GM23338 (cell line): ENCODE measurements at regions not wholly inside any gene's neighbourhood (a gene's known extent, or its start where the extent isn't known, plus 50 kb on each side); places are given as distances from the start of the nearest gene placed in this dataset.

Experiments
- ATAC-seq: fragments of 200-7000 bp; cut with Tn5 transposase; 3 replicates; pipeline ENCODE4 v1.9.1; 2020
- DNase-seq: peaks from one replicate; pipeline ENCODE4 v3.0.0-alpha.2; 2015; ENCODE audit warnings: low spot score
- H2AFZ ChIP-seq: fragments of 200-600 bp; sonication (generic); 2 replicates; pipeline ENCODE4 v1.8.0; 2016; ENCODE audit warnings: antibody characterized with exemption, mild to moderate bottlenecking, moderate library complexity
- H3F3A ChIP-seq: fragments of 200-600 bp; sonication (generic); replicated peaks from 2 replicates; pipeline ENCODE4 v1.8.0; 2017; ENCODE audit warnings: antibody characterized with exemption, mixed run types, low read depth
- H3K27ac ChIP-seq: fragments of 200-600 bp; sonication (generic); 2 replicates; pipeline ENCODE4 v1.6.1; 2016; ENCODE audit warnings: low read depth
- H3K27me3 ChIP-seq: fragments of 200-600 bp; sonication (generic); 2 replicates; pipeline ENCODE4 v1.8.0; 2016; ENCODE audit warnings: mild to moderate bottlenecking, mixed run types, moderate library complexity; ENCODE audit not compliant: insufficient read depth
- H3K36me3 ChIP-seq: fragments of 200-600 bp; sonication (generic); 2 replicates; pipeline ENCODE4 v1.8.0; 2016; ENCODE audit warnings: mild to moderate bottlenecking; ENCODE audit not compliant: insufficient read depth
- H3K4me1 ChIP-seq: fragments of 200-600 bp; sonication (generic); 2 replicates; pipeline ENCODE4 v1.8.0; 2016; ENCODE audit warnings: mild to moderate bottlenecking, moderate library complexity; ENCODE audit not compliant: insufficient read depth
- H3K4me2 ChIP-seq: fragments of 200-600 bp; sonication (generic); 2 replicates; pipeline ENCODE4 v1.7.1; 2017; ENCODE audit warnings: mixed run types
- H3K4me3 ChIP-seq: fragments of 200-600 bp; sonication (generic); 2 replicates; pipeline ENCODE4 v1.6.1; 2016; ENCODE audit warnings: mixed run types
- H3K79me2 ChIP-seq: fragments of 200-600 bp; sonication (generic); replicated peaks from 2 replicates; pipeline ENCODE4 v1.8.0; 2017; ENCODE audit warnings: mild to moderate bottlenecking; ENCODE audit not compliant: insufficient read depth
- H3K9me2 ChIP-seq: fragments of 200-600 bp; sonication (generic); 2 replicates; pipeline ENCODE4 v1.8.0; 2017; ENCODE audit not compliant: insufficient read depth
- H4K20me1 ChIP-seq: fragments of 200-600 bp; sonication (generic); replicated peaks from 2 replicates; pipeline ENCODE4 v1.8.0; 2017; ENCODE audit warnings: mild to moderate bottlenecking; ENCODE audit not compliant: insufficient read depth
- H3K27ac Mint-ChIP-seq: 2 replicates; pipeline ENCODE4 v1.8.0; 2020; ENCODE audit warnings: inconsistent platforms, mild to moderate bottlenecking, moderate library complexity, mixed read lengths
- H3K27me3 Mint-ChIP-seq: 3 replicates; pipeline ENCODE4 v1.8.0; 2022; ENCODE audit warnings: low read depth, mild to moderate bottlenecking, moderate library complexity, mixed read lengths, inconsistent platforms; ENCODE audit not compliant: insufficient read depth, poor library complexity
- H3K36me3 Mint-ChIP-seq: 3 replicates; pipeline ENCODE4 v1.8.0; 2021; ENCODE audit warnings: low read depth, mild to moderate bottlenecking, inconsistent platforms, moderate library complexity, mixed read lengths
- H3K4me1 Mint-ChIP-seq: 3 replicates; pipeline ENCODE4 v1.8.0; 2020; ENCODE audit warnings: mild to moderate bottlenecking, inconsistent platforms, mixed read lengths
- H3K4me3 Mint-ChIP-seq: 3 replicates; pipeline ENCODE4 v1.8.0; 2021; ENCODE audit warnings: moderate library complexity, mild to moderate bottlenecking, inconsistent platforms, mixed read lengths
- H3K9me3 Mint-ChIP-seq: 3 replicates; pipeline ENCODE4 v1.8.0; 2020; ENCODE audit warnings: moderate library complexity, mild to moderate bottlenecking, inconsistent platforms, mixed read lengths
- CREB1 ChIP-seq: fragments of 250-450 bp; sonication (Bioruptor Pico); IDR thresholded peaks from 2 replicates; pipeline ENCODE4 v1.5.0; 2020; ENCODE audit warnings: low read depth, mild to moderate bottlenecking, moderate library complexity
- ETS1 ChIP-seq: IDR thresholded peaks from 2 replicates; pipeline ENCODE4 v1.6.1; 2016; ENCODE audit warnings: antibody characterized with exemption
- JUNB ChIP-seq: IDR thresholded peaks from one replicate; pipeline ENCODE4 v1.6.1; 2016; ENCODE audit warnings: antibody characterized with exemption; ENCODE audit not compliant: unreplicated experiment
- NANOG ChIP-seq: IDR thresholded peaks from 2 replicates; pipeline ENCODE4 v1.6.1; 2016; ENCODE audit warnings: antibody characterized with exemption, borderline replicate concordance
- REST ChIP-seq: IDR thresholded peaks from one replicate; pipeline ENCODE4 v1.6.1; 2018; ENCODE audit warnings: antibody characterized with exemption; ENCODE audit not compliant: unreplicated experiment
- STAT1 ChIP-seq: IDR thresholded peaks from one replicate; pipeline ENCODE4 v1.6.1; 2016; ENCODE audit warnings: antibody characterized with exemption; ENCODE audit not compliant: unreplicated experiment
- ZNF114 ChIP-seq: fragments of 250-450 bp; sonication (Bioruptor Pico); IDR thresholded peaks from 2 replicates; pipeline ENCODE4 v1.5.0; 2020; ENCODE audit warnings: mild to moderate bottlenecking, moderate library complexity
- TF ChIP-seq, protein P1 (sequence below): fragments of 250-450 bp; sonication (Bioruptor Pico); IDR thresholded peaks from 2 replicates; pipeline ENCODE4 v1.5.0; 2020; ENCODE audit warnings: mild to moderate bottlenecking, moderate library complexity
- TF ChIP-seq, protein P2 (sequence below), 2 experiments: fragments of 200-600 bp in 1 of 2; sonication (generic) in 1 of 2; conservative IDR thresholded peaks; 2 replicates each; pipeline versions ENCODE4 v1.5.1 to v1.6.1; 2016 to 2017; ENCODE audit warnings: antibody characterized with exemption in 2 of 2, low read depth in 2 of 2, mild to moderate bottlenecking in 2 of 2, moderate library complexity in 1 of 2

- peaks cover 8% of the 10 kb centered on the region for H3K4me1 Mint-ChIP-seq
- H3K36me3 Mint-ChIP-seq: no peaks in the 10 kb centered on the region
- DNase-seq (peak; percentile 28), ATAC-seq (peak; percentile 69)
- Histone ChIP-seq H3K79me2 (no peaks in the 10 kb centered on the region), H3K9me2 (peaks cover 25% of the 10 kb centered on the region), H3K4me1 (no peaks in the 10 kb centered on the region), H2AFZ (peak overlapping the region; percentile 52; the same call in 1 of the 2 replicates), H3K27ac (no peak overlapping the region), H3K36me3 (no peaks in the 10 kb centered on the region), H3K4me3 (no peak overlapping the region), H3F3A (no peaks in the 10 kb centered on the region), H3K27me3 (no peaks in the 10 kb centered on the region), H4K20me1 (no peaks in the 10 kb centered on the region), H3K4me2 (no peak overlapping the region; the same call in 1 of the 2 replicates)
- peaks cover 4% of the 10 kb centered on the region for H3K27me3 Mint-ChIP-seq
- H3K27ac Mint-ChIP-seq: no peak overlapping the region
- no peaks in the 10 kb centered on the region for H3K9me3 Mint-ChIP-seq
- TF ChIP-seq ZNF114 (CRISPR knock-in tag) (no peak), NANOG (no peak), JUNB (no peak), REST (no peak), STAT1 (no peak), CREB1 (CRISPR knock-in tag) (no peak), ETS1 (no peak)
- TF ChIP-seq, protein P1, sequence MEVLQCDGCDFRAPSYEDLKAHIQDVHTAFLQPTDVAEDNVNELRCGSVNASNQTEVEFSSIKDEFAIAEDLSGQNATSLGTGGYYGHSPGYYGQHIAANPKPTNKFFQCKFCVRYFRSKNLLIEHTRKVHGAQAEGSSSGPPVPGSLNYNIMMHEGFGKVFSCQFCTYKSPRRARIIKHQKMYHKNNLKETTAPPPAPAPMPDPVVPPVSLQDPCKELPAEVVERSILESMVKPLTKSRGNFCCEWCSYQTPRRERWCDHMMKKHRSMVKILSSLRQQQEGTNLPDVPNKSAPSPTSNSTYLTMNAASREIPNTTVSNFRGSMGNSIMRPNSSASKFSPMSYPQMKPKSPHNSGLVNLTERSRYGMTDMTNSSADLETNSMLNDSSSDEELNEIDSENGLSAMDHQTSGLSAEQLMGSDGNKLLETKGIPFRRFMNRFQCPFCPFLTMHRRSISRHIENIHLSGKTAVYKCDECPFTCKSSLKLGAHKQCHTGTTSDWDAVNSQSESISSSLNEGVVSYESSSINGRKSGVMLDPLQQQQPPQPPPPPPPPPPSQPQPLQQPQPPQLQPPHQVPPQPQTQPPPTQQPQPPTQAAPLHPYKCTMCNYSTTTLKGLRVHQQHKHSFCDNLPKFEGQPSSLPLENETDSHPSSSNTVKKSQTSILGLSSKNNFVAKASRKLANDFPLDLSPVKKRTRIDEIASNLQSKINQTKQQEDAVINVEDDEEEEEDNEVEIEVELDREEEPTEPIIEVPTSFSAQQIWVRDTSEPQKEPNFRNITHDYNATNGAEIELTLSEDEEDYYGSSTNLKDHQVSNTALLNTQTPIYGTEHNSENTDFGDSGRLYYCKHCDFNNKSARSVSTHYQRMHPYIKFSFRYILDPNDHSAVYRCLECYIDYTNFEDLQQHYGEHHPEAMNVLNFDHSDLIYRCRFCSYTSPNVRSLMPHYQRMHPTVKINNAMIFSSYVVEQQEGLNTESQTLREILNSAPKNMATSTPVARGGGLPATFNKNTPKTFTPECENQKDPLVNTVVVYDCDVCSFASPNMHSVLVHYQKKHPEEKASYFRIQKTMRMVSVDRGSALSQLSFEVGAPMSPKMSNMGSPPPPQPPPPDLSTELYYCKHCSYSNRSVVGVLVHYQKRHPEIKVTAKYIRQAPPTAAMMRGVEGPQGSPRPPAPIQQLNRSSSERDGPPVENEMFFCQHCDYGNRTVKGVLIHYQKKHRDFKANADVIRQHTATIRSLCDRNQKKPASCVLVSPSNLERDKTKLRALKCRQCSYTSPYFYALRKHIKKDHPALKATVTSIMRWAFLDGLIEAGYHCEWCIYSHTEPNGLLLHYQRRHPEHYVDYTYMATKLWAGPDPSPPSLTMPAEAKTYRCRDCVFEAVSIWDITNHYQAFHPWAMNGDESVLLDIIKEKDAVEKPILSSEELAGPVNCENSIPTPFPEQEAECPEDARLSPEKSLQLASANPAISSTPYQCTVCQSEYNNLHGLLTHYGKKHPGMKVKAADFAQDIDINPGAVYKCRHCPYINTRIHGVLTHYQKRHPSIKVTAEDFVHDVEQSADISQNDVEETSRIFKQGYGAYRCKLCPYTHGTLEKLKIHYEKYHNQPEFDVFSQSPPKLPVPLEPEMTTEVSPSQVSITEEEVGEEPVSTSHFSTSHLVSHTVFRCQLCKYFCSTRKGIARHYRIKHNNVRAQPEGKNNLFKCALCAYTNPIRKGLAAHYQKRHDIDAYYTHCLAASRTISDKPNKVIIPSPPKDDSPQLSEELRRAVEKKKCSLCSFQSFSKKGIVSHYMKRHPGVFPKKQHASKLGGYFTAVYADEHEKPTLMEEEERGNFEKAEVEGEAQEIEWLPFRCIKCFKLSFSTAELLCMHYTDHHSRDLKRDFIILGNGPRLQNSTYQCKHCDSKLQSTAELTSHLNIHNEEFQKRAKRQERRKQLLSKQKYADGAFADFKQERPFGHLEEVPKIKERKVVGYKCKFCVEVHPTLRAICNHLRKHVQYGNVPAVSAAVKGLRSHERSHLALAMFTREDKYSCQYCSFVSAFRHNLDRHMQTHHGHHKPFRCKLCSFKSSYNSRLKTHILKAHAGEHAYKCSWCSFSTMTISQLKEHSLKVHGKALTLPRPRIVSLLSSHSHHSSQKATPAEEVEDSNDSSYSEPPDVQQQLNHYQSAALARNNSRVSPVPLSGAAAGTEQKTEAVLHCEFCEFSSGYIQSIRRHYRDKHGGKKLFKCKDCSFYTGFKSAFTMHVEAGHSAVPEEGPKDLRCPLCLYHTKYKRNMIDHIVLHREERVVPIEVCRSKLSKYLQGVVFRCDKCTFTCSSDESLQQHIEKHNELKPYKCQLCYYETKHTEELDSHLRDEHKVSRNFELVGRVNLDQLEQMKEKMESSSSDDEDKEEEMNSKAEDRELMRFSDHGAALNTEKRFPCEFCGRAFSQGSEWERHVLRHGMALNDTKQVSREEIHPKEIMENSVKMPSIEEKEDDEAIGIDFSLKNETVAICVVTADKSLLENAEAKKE: no peak
- TF ChIP-seq, protein P2, sequence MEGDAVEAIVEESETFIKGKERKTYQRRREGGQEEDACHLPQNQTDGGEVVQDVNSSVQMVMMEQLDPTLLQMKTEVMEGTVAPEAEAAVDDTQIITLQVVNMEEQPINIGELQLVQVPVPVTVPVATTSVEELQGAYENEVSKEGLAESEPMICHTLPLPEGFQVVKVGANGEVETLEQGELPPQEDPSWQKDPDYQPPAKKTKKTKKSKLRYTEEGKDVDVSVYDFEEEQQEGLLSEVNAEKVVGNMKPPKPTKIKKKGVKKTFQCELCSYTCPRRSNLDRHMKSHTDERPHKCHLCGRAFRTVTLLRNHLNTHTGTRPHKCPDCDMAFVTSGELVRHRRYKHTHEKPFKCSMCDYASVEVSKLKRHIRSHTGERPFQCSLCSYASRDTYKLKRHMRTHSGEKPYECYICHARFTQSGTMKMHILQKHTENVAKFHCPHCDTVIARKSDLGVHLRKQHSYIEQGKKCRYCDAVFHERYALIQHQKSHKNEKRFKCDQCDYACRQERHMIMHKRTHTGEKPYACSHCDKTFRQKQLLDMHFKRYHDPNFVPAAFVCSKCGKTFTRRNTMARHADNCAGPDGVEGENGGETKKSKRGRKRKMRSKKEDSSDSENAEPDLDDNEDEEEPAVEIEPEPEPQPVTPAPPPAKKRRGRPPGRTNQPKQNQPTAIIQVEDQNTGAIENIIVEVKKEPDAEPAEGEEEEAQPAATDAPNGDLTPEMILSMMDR (conservative IDR thresholded peaks at IDR 0.05; ENCODE audit: low read depth in 2 of 2): no peak
- H3K4me3 Mint-ChIP-seq: no peak overlapping the region
These were observed 988.4 kb downstream of the KCNMA1 start for GRCh38 chr10:76649254-76649653.
